Gastroesophageal sphincter (tissue), 4 donors: ENCODE measurements at regions not wholly inside any gene's neighbourhood (a gene's known extent, or its start where the extent isn't known, plus 50 kb on each side); places are given as distances from the start of the nearest gene placed in this dataset.

Experiments
- ATAC-seq: fragments of 150-250 bp; one replicate; pipeline ENCODE4 v1.9.1; 2016; ENCODE audit warnings: mild to moderate bottlenecking, moderate library complexity
- H3K27ac ChIP-seq, 4 donors: fragments of 200-600 bp; sonication (generic) in 3 of 4; 1 replicate in 3 of 4; 2 replicates in 1 of 4; pipeline ENCODE4 v1.5.1; 2016 to 2019
- H3K27me3 ChIP-seq: fragments of 200-600 bp; sonication (generic); one replicate; pipeline ENCODE4 v1.5.1; 2019
- H3K36me3 ChIP-seq, 2 donors: fragments of 200-600 bp; sonication (generic); one replicate each; pipeline ENCODE4 v1.5.1; 2019; ENCODE audit warnings: control low read depth in 1 of 2
- H3K4me1 ChIP-seq, 3 donors: fragments of 200-600 bp; sonication (generic); 1 replicate in 2 of 3; 2 replicates in 1 of 3; pipeline ENCODE4 v1.5.1; 2016 to 2019; ENCODE audit warnings: control low read depth in 2 of 3
- H3K4me3 ChIP-seq, 2 donors: fragments of 200-600 bp; sonication (generic); one replicate each; pipeline ENCODE4 v1.5.1; 2019; ENCODE audit warnings: mild to moderate bottlenecking in 1 of 2, moderate library complexity in 1 of 2
- H3K9me3 ChIP-seq, 3 donors: fragments of 200-600 bp; sonication (generic); one replicate each; pipeline ENCODE4 v1.5.1; 2017 to 2019; ENCODE audit warnings: control low read depth in 2 of 3
- CTCF ChIP-seq, 4 experiments: fragments of 200-600 bp in 2 of 4; fragments of 450-650 bp in 2 of 4; sonication (generic) in 1 of 4; IDR thresholded peaks; one replicate each; pipeline ENCODE4 v1.5.1; 2017 to 2019; ENCODE audit warnings: antibody characterized with exemption in 4 of 4, mild to moderate bottlenecking in 2 of 4, moderate library complexity in 2 of 4
- EP300 ChIP-seq: sonication (generic); formaldehyde crosslinking; IDR thresholded peaks from one replicate; pipeline ENCODE4 v1.6.1; 2017; ENCODE audit warnings: antibody characterized with exemption, mild to moderate bottlenecking
- POLR2A ChIP-seq, 2 donors: fragments of 450-650 bp; IDR thresholded peaks; one replicate each; pipeline ENCODE4 v1.6.1; 2017; ENCODE audit warnings: antibody characterized with exemption in 2 of 2, mild to moderate bottlenecking in 2 of 2, moderate library complexity in 1 of 2
- POLR2AphosphoS5 ChIP-seq: sonication (generic); formaldehyde crosslinking; IDR thresholded peaks from one replicate; pipeline ENCODE4 v1.6.1; 2017; ENCODE audit warnings: antibody characterized with exemption
- WGBS, 2 donors: methylation state at CpG; one replicate each; pipeline ENCODE4 v1.1.5; 2018; ENCODE audit warnings: low coverage in 1 of 2; 5-methylcytosine and 5-hydroxymethylcytosine counted together

GRCh38 chr12:75738486-75738885 lies 227.1 kb upstream of the KRR1 start:
- 4 to 18% methylated on average over 2 of the region's 2 CpGs for WGBS, 2 donors
- no peaks in the 10 kb centered on the region for H3K27me3 ChIP-seq
- H3K36me3 ChIP-seq = no peaks in the 10 kb centered on the region
- TF ChIP-seq POLR2A (IDR thresholded peaks at IDR 0.05) (no peak), EP300 (no peak), POLR2AphosphoS5 (no peak), CTCF (IDR thresholded peaks at IDR 0.05) (no peak)
- H3K27ac ChIP-seq = no peak overlapping the region
- H3K4me3 ChIP-seq = no peak overlapping the region
- no peaks in the 10 kb centered on the region for H3K9me3 ChIP-seq
- no peak for ATAC-seq
- H3K4me1 ChIP-seq = no peaks in the 10 kb centered on the region

- Histone ChIP-seq H3K4me1 (no peaks in the 10 kb centered on the region), H3K36me3 (no peaks in the 10 kb centered on the region), H3K4me3 (no peak overlapping the region), H3K27ac (no peak overlapping the region), H3K9me3 (no peaks in the 10 kb centered on the region), H3K27me3 (no peaks in the 10 kb centered on the region)
- 67% methylated on average over 1 of the region's 1 CpG; no CpG with 5 or more reads in 1 of the 2 donors for WGBS, 2 donors
- ATAC-seq = no peak
- TF ChIP-seq POLR2A (IDR thresholded peaks at IDR 0.05) = no peak
- TF ChIP-seq EP300 = no peak
- no peak for TF ChIP-seq CTCF (IDR thresholded peaks at IDR 0.05)
- TF ChIP-seq POLR2AphosphoS5 = no peak
Measured at GRCh38 chr12:75735853-75736252, 224.4 kb upstream of the KRR1 start.

- H3K4me1 ChIP-seq = peaks cover 0 to 22% (median 4%) of the 10 kb centered on the region in 3 donors
- H3K9me3 ChIP-seq = no peaks in the 10 kb centered on the region
- no peaks in the 10 kb centered on the region for H3K27me3 ChIP-seq
- ATAC-seq = no peak
- no peak overlapping the region for H3K4me3 ChIP-seq
- H3K27ac ChIP-seq = no peak overlapping the region
- TF ChIP-seq CTCF (IDR thresholded peaks at IDR 0.05) (no peak), POLR2A (IDR thresholded peaks at IDR 0.05) (no peak), EP300 (no peak)
- 67 to 100% methylated on average over 1 of the region's 1 CpG for WGBS, 2 donors
- H3K36me3 ChIP-seq = no peaks in the 10 kb centered on the region
Measured at GRCh38 chr12:75728826-75729225, 217.4 kb upstream of the KRR1 start.

- Histone ChIP-seq H3K27me3 (no peaks in the 10 kb centered on the region), H3K4me3 (no peak overlapping the region), H3K9me3 (no peaks in the 10 kb centered on the region), H3K27ac (no peak overlapping the region), H3K4me1 (peaks cover 7 to 31% (median 8%) of the 10 kb centered on the region in 3 donors), H3K36me3 (no peaks in the 10 kb centered on the region)
- no peak for ATAC-seq
- TF ChIP-seq POLR2AphosphoS5 (no peak), CTCF (IDR thresholded peaks at IDR 0.05) (no peak), POLR2A (IDR thresholded peaks at IDR 0.05) (no peak), EP300 (no peak)
- 95% methylated on average over 2 of the region's 2 CpGs; no CpG with 5 or more reads in 1 of the 2 donors for WGBS, 2 donors
Measured at GRCh38 chr12:75727577-75727976, 216.2 kb upstream of the KRR1 start.

GRCh38 chr12:75725521-75726111 lies 214.2 kb upstream of the KRR1 start:
- H3K27ac ChIP-seq = peak overlapping the region in 3 of 4 donors; percentile 25 to 56 (median 56)
- H3K36me3 ChIP-seq = no peaks in the 10 kb centered on the region
- no peak for TF ChIP-seq CTCF (IDR thresholded peaks at IDR 0.05)
- no peak for TF ChIP-seq POLR2A (IDR thresholded peaks at IDR 0.05)
- no peak for TF ChIP-seq EP300
- TF ChIP-seq POLR2AphosphoS5 = no peak
- no peak for ATAC-seq
- no peak overlapping the region for H3K4me3 ChIP-seq
- H3K27me3 ChIP-seq = no peaks in the 10 kb centered on the region
- H3K4me1 ChIP-seq = peaks cover 16 to 51% (median 25%) of the 10 kb centered on the region in 3 donors
- WGBS, 2 donors = 21 to 29% methylated on average over 1 to 3 of the region's 3 CpGs
- H3K9me3 ChIP-seq = no peaks in the 10 kb centered on the region
